Astrocyte of the spinal cord (primary cell): ENCODE measurements at regions not wholly inside any gene's neighbourhood (a gene's known extent, or its start where the extent isn't known, plus 50 kb on each side); places are given as distances from the start of the nearest gene placed in this dataset.

Experiments used
- DNase-seq: peaks from one replicate; pipeline ENCODE4 v3.0.0; 2011; ENCODE audit warnings: low read depth, low spot score
- H3K4me3 ChIP-seq: 2 replicates; pipeline ENCODE4 v1.5.1; 2011; ENCODE audit warnings: low read depth, mild to moderate bottlenecking, low read length, moderate library complexity
- in situ Hi-C: cut with HindIII; loops from 2 replicates; pipeline ENCODE4 v1.10.0; 2017; ENCODE audit warnings: low sequenced_read_pairs
- TF ChIP-seq, protein P1 (sequence below): IDR thresholded peaks from 2 replicates; pipeline ENCODE4 v1.5.1; 2012; ENCODE audit warnings: low read depth, mild to moderate bottlenecking, low read length, inconsistent platforms

DNA sequence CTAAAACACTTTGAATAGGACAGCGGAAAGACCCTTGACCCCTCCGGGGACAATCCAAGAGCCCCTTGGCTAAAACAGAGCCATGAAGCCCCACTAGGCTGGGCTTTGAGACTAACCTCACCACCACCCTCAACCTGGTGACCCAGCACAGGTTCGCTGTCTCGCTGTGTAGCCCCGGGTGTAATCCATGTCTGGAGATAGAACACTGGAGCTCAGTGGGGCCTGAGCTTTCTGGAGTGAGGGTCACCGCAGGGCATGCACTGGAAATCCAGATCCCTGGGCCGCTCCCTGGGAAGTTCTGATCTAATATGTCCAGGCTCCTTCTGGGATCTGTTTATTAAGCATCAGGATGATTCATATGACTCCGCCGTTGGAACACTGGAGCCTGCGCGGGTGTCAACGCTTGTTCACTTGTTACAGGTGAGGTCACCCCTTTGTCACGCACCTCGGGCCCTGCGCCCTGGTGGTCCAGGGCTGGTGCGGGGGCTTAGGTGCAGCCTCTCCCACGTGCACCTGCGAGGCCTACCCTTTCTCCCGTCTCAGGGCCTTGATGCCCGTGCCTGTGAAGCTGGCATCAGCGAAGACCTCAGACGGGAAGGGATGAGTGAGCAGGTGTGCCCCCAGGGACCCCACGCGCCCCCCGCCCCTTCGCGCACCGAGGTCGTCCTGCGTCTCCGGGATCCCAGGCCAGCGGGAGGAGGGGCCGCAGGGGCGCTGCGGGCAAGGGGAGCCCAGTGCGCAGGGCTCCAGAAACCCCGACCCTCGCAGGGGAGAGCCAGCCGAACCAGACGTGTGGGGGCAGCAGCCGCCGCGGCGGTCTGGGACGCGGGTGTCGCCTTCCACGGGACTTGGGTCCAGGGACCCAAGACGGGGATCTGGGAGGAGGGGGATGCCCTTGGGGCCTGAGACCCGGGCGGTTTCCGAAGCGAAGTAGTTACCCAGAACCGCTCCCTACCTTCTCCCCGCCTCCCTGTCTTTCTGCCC is 224.1 kb upstream of the FOXF1 start:
- no peak overlapping the region for H3K4me3 ChIP-seq
- TF ChIP-seq, protein P1, sequence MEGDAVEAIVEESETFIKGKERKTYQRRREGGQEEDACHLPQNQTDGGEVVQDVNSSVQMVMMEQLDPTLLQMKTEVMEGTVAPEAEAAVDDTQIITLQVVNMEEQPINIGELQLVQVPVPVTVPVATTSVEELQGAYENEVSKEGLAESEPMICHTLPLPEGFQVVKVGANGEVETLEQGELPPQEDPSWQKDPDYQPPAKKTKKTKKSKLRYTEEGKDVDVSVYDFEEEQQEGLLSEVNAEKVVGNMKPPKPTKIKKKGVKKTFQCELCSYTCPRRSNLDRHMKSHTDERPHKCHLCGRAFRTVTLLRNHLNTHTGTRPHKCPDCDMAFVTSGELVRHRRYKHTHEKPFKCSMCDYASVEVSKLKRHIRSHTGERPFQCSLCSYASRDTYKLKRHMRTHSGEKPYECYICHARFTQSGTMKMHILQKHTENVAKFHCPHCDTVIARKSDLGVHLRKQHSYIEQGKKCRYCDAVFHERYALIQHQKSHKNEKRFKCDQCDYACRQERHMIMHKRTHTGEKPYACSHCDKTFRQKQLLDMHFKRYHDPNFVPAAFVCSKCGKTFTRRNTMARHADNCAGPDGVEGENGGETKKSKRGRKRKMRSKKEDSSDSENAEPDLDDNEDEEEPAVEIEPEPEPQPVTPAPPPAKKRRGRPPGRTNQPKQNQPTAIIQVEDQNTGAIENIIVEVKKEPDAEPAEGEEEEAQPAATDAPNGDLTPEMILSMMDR, result no peak
- in situ Hi-C loops, result no loop called here
- no peak for DNase-seq

DNA sequence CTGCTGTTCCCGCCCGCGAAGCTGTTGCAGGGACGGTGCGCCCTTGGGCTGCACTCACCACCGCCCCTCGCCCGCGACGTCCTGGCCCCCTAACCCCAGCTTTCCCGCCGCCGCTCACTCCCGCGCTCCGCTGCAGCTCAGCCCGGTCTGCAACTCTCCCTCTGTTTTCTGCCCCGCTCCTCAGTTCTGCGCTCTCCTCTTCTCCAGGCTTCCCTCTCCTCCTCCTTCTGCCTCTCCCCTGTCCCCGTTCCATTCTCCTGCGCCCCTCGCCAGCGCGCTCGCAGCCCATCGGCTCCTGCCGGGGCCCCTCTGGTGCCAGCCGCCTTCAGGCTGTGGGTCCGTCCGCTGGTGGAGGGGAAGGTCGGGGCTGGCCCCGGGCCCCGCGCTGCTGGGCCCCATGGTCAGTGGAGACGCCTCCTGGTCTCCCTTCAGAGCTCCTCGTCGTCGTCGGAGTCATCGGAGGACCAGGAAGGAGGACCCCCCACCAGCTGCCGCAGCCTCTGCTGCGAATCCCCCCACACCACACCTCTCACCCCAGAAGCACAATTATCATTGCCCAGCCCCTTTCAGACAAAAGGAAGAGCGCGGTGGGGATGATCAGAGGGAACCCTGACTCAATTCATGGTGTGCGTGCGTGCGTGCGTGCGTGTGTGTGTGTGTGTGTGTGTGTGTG is 223.2 kb upstream of the FOXF1 start:
- no peak overlapping the region for H3K4me3 ChIP-seq
- DNase-seq, result no peak
- TF ChIP-seq, protein P1, result no peak
- in situ Hi-C loops, result no loop called here

DNA sequence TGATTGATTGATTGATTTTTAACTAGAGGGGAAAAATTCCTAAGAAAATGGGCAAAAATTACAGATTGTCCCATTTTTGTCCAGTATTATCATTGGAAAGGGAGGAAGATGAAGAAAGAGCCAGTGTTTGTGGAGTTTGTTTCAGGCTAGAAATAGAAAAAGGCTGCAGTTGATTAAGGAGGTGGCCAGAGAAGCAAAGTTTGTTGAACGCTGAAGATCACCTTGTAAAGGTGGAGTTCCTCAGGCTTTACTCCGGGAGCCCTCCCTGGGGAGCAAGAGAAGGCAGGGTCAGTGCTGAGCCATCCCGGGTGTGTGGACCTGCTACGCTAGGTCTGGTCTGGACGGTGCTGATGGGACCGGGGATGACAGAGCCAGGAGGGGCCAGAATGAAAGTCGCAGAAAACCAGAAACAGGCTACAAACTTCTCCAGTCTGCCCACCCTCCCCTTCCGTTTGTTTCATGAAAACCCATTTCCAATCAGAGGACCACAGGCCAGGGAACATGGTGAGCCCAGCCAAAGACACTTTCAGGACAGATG is 222.6 kb upstream of the FOXF1 start:
- H3K4me3 ChIP-seq, result no peak overlapping the region
- in situ Hi-C loops, result no loop called here
- no peak for DNase-seq
- TF ChIP-seq, protein P1, result no peak

DNA sequence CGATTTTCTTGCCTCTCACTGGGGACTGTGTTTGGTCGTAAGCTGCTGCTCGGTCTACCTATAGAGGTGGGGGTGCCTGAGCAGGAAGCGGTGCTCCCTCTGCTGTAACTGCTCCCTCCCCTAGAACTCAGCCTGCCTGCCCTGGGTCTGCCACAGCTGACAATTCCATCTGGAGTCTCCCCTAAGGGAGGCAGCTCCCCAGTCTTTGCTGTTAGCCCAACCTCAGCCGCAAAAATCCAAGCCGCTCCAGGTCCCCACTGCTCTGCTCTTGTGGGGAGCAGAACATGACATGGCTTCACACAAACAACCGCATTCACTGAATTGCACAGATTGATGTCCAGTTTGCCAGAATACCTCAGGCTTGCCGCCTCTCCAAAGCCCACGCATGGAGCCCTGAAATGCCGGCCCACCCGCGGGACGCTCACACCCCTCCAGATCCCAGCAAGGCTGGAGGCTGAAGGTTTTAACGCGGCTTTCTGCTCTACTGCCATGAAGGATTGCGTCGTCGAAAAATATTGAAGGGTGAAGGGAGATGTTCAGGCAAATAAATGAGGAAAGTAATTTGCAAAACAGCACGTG is 221.5 kb upstream of the FOXF1 start:
- no peak overlapping the region for H3K4me3 ChIP-seq
- no peak for DNase-seq
- in situ Hi-C loops, result no loop called here
- TF ChIP-seq, protein P1, result no peak

DNA sequence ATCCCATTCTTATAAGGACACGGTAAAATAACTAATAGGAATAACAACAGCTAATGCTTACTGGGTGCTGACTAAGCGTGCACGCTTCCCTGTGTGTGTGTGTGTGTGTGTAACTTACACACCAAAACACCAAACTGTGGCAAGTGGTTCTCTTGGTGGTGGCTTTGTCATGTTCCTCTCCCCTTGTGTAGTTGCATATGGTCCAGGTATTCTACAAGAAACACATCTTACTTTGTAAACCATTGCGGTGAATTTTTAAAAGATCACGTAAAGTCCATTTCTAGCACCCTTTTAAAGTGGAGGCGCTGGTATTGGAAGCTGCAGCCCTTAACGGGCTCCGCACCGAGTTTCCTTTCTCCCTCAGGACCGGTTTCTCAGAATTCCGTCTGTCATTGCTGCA is 221.0 kb upstream of the FOXF1 start:
- in situ Hi-C loops, result no loop called here
- H3K4me3 ChIP-seq, result no peak overlapping the region
- TF ChIP-seq, protein P1, result no peak
- no peak for DNase-seq

DNA sequence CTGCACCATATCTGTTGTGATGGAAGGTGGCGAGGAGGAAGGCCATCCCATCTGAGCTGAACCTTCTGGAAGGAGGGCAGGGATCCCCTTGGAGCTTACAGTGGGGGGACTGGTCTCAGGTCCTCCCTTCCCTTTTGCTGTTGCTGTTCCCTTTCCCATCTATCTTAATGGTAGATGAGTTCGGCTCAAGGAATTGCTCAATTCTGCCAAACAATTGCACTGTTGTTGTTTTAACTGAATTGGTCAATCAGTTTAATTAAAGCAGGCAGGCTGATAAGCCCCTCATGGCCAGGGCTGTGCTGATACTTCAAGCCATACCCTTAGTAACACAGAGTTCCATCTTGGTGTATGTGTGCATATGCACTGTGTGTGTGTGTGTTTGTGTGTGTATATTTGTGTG is 220.4 kb upstream of the FOXF1 start:
- DNase-seq, result no peak
- no peak overlapping the region for H3K4me3 ChIP-seq
- in situ Hi-C loops, result no loop called here
- TF ChIP-seq, protein P1, result no peak
